Loucy (cell line): ENCODE measurements at regions not wholly inside any gene's neighbourhood (a gene's known extent, or its start where the extent isn't known, plus 50 kb on each side); places are given as distances from the start of the nearest gene placed in this dataset.

Experiments used
- CTCF ChIP-seq: fragments of 200-600 bp; sonication (generic); conservative IDR thresholded peaks from 2 replicates; pipeline ENCODE4 v1.5.1; 2014; ENCODE audit warnings: mild to moderate bottlenecking, antibody characterized with exemption, low read length
- EZH2phosphoT487 ChIP-seq: fragments of 200-600 bp; IDR thresholded peaks from 2 replicates; pipeline ENCODE4 v1.6.1; 2018; ENCODE audit warnings: antibody characterized with exemption, mild to moderate bottlenecking, moderate library complexity, borderline replicate concordance

DNA sequence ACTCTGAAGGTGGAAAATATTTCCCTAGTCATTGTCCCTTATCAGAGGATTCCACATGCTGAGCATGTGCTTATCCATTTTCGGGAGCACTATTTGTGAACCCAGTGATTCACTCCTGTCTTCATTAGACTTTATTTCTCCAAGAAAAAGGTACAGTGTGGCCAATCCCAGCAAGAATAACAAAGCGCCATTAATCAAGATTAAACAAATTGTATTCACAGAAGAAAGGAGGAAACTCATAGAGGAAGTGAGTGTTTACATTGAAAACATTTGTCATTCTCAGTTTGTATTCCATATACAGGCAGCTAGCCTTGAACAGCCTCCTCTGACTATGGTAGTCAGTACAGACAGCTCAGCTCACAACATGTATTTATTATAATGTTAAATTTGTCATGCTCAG is 1669.9 kb upstream of the SPRY2 start:
- TF ChIP-seq CTCF (no peak), EZH2phosphoT487 (no peak)
